Mucosa of rectum (tissue), 2 donors: ENCODE measurements at regions not wholly inside any gene's neighbourhood (a gene's known extent, or its start where the extent isn't known, plus 50 kb on each side); places are given as distances from the start of the nearest gene placed in this dataset.

Experiments
- H3K27ac ChIP-seq, 2 donors: one replicate each; pipeline ENCODE4 v1.7.0; 2013; ENCODE audit warnings: inconsistent platforms in 2 of 2, low read depth in 2 of 2, low read length in 2 of 2
- H3K27me3 ChIP-seq, 2 donors: one replicate each; pipeline ENCODE4 v1.7.0; 2013; ENCODE audit warnings: low read length in 2 of 2; ENCODE audit not compliant: control insufficient read depth in 2 of 2, insufficient read depth in 2 of 2
- H3K36me3 ChIP-seq, 2 donors: one replicate each; pipeline ENCODE4 v1.7.0; 2013; ENCODE audit warnings: low read length in 2 of 2; ENCODE audit not compliant: control insufficient read depth in 2 of 2, insufficient read depth in 2 of 2
- H3K4me1 ChIP-seq, 2 donors: one replicate each; pipeline ENCODE4 v1.7.0; 2013; ENCODE audit warnings: low read length in 2 of 2, mild to moderate bottlenecking in 1 of 2; ENCODE audit not compliant: control insufficient read depth in 2 of 2, insufficient read depth in 2 of 2
- H3K4me3 ChIP-seq, 2 donors: one replicate each; pipeline ENCODE4 v1.7.0; 2013; ENCODE audit warnings: low read length in 2 of 2
- H3K9ac ChIP-seq, 2 donors: one replicate each; pipeline ENCODE4 v1.7.0; 2013; ENCODE audit warnings: low read length in 2 of 2, low read depth in 1 of 2, mild to moderate bottlenecking in 1 of 2
- H3K9me3 ChIP-seq, 2 donors: one replicate each; pipeline ENCODE4 v1.7.0; 2013; ENCODE audit warnings: low read length in 2 of 2; ENCODE audit not compliant: control insufficient read depth in 2 of 2
- donor health status: healthy.
- donor health status: Normal muscosa, but diverticular disease.

GRCh38 chr1:185368313-185368855 is 51.3 kb upstream of the IVNS1ABP start:
- Histone ChIP-seq H3K4me1 (peaks cover 8 to 17% of the 10 kb centered on the region in 2 donors), H3K36me3 (no peaks in the 10 kb centered on the region), H3K4me3 (no peak overlapping the region), H3K9me3 (no peaks in the 10 kb centered on the region), H3K27me3 (no peaks in the 10 kb centered on the region), H3K9ac (no peak overlapping the region), H3K27ac (peak overlapping the region in 1 of 2 donors; percentile 36)

- H3K4me3 ChIP-seq = no peak overlapping the region
- H3K27me3 ChIP-seq = no peaks in the 10 kb centered on the region
- H3K4me1 ChIP-seq = peaks cover 8 to 17% of the 10 kb centered on the region in 2 donors
- no peaks in the 10 kb centered on the region for H3K36me3 ChIP-seq
- no peaks in the 10 kb centered on the region for H3K9me3 ChIP-seq
- peak overlapping the region; percentile 5 to 68 for H3K27ac ChIP-seq
- H3K9ac ChIP-seq = no peak overlapping the region
Observed at GRCh38 chr1:185367218-185367617, 50.2 kb upstream of the IVNS1ABP start.
